ENCODE measurements at regions not wholly inside any gene's neighbourhood (a gene's known extent, or its start where the extent isn't known, plus 50 kb on each side); places are given as distances from the start of the nearest gene placed in this dataset.

DNA sequence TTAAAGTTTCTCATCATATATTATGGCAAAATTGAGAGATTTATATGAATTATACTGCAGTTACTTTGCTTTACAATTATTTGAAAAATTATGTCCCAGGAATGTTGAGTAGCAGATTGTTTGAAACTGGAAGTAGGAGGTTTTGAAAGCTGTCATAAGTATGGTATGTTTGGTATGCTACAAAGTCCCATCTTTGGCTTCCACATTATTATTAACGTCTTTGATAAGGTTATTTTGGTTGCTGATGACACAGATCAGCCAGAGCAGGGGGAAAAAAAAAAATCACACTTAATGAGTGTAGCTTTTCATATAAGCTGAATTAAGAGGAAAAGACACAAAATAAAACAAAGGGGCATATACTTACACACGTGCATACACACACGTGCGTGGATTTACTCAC is 130.1 kb downstream of the SLITRK1 start:
- DNase-seq (ENCODE audit: low spot score in 2 of 2) (no peak), ATAC-seq (no peak)
- Mint-ChIP-seq H3K27ac (no peak overlapping the region), H3K36me3 (peaks cover 0 to 11% of the 10 kb centered on the region in 2 donors), H3K9me3 (peaks cover 19 to 20% of the 10 kb centered on the region in 2 donors)

DNA sequence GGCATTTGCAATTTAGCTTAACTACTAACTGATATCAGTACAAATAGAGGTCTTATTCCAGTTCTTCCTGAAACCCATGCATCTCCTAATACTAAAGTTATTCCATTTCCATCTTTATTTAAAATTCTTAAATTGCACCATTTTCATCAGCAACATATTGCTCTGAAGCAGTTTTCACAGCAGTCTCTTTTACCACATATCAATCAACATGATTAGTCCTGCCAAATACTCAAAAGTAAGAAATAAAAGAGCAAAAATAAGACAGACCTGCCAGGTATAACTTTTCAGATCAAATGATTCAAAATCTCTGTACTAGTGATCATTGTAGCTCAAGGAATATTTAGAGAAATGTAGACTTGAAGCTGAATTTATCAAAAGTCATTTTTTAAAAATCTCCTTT is 141.7 kb downstream of the SLITRK1 start:
- no peak overlapping the region for H3K27ac Mint-ChIP-seq
- no peak for ATAC-seq

DNA sequence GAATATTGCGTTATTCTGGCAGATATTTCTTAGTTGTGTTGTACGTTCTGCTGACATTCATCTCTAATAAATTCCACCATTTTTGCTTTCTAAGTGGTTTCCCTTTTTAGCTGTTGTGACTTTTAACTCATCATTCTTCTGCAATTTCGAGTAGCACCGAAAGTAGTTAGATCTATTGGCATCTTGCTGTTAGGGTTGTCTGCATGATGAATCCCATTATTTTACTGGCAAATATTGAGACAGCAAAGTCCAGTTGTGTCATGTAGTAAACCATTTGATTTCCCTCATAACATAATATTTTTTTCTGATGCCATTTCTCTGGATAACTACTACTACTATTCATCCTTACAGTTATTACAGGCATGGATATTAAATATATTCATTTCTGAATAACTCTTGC is 143.9 kb downstream of the SLITRK1 start:
- H3K36me3 Mint-ChIP-seq: no peaks in the 10 kb centered on the region
- H3K27ac Mint-ChIP-seq: no peak overlapping the region
- peaks cover 0 to 7% of the 10 kb centered on the region in 2 donors for H3K9me3 Mint-ChIP-seq
- DNase-seq (ENCODE audit: low spot score in 2 of 2): no peak
- no peak for ATAC-seq

More for the DNA sequence above, 141.7 kb downstream of the SLITRK1 start:
- Mint-ChIP-seq H3K36me3 (no peaks in the 10 kb centered on the region), H3K9me3 (peaks cover 0 to 7% of the 10 kb centered on the region in 2 donors)
- no peak for DNase-seq (ENCODE audit: low spot score in 2 of 2)

DNA sequence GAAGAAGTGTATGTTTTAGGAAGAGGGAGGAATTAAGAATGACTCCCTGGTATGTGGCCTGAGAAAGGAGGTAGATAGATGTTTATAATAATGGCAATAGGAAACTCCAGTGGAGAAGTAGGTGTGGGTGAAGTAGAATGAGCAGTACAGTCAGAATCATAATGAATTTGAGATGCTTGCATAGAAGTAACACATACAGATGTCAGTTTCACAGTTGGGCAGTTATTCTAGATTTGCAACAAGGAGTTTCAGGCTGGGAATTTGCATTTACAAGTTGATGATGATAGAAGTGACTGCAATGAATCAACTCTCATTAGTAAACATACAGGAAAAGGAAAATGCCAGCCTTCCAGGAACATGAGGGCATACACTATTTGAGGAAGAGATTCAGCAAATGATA is 149.0 kb downstream of the SLITRK1 start:
- no peak for DNase-seq (ENCODE audit: low spot score in 2 of 2)
- H3K36me3 Mint-ChIP-seq: no peaks in the 10 kb centered on the region

DNA sequence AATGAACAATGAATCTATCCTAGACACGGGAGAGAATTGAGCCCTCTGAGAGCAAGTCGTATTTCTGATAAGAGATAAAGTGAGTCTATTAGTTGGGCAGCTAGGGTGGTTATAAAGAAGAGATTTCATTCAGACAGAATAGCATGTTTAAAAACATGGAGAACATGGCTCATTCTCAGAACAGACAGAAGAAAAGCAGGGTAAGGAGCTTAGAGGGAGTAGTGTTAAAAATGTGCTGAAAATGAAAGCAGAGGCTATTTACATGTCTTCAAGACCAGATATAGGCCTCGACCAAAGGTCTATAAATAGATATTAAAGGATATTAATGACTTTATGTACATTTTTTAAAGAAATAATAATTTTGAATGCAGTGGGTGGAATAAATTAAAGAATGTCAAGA is 149.5 kb downstream of the SLITRK1 start:
- Mint-ChIP-seq H3K27ac (no peak overlapping the region), H3K9me3 (no peaks in the 10 kb centered on the region), H3K36me3 (no peaks in the 10 kb centered on the region)
- ATAC-seq (no peak), DNase-seq (ENCODE audit: low spot score in 2 of 2) (no peak)

More for the DNA sequence above, 149.0 kb downstream of the SLITRK1 start:
- ATAC-seq: no peak
- H3K9me3 Mint-ChIP-seq: no peaks in the 10 kb centered on the region
- no peak overlapping the region for H3K27ac Mint-ChIP-seq

DNA sequence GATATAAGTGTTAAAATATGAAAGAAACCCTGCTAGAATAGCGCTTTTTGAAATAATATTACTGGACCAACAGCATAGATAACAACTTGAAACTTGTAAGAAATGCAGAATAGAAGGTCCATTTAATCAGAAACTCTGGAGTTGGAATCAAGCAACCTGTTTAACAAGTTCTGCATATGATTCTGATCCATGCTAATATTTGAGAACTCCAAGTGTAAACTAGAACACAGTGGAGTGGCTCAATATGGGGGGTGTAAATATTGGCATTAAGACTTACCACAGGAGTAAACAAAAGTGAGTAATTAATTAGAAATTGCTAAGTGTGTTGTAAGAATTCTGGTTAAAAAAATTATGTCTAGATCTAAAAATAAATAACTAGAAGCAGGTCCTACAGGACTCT is 151.2 kb downstream of the SLITRK1 start:
- H3K36me3 Mint-ChIP-seq: no peaks in the 10 kb centered on the region
- peaks cover 0 to 4% of the 10 kb centered on the region in 2 donors for H3K9me3 Mint-ChIP-seq
- no peak for ATAC-seq
- no peak for DNase-seq (ENCODE audit: low spot score in 2 of 2)
- no peak overlapping the region for H3K27ac Mint-ChIP-seq

DNA sequence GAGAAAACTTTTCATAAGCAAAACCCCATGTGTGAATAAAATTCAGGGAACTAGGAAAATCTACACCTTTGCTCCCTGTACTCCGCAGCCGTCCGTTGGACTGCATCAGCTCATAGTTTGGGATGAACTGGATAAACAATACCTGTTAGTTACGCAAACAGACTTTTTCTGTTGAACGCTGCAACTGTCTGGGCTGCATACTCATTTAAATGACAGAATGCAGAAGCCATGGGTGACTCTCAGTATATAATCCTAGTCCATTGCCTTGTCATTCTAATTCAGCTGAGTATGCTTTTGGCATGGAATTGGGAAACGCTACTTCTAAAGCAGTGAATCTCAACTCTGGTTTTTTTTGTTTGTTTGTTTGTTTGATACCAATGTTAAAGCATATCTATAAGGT is 151.6 kb downstream of the SLITRK1 start:
- no peak for ATAC-seq
- Mint-ChIP-seq H3K36me3 (no peaks in the 10 kb centered on the region), H3K9me3 (peaks cover 2 to 4% of the 10 kb centered on the region in 2 donors), H3K27ac (no peak overlapping the region)
- no peak for DNase-seq (ENCODE audit: low spot score in 2 of 2)

DNA sequence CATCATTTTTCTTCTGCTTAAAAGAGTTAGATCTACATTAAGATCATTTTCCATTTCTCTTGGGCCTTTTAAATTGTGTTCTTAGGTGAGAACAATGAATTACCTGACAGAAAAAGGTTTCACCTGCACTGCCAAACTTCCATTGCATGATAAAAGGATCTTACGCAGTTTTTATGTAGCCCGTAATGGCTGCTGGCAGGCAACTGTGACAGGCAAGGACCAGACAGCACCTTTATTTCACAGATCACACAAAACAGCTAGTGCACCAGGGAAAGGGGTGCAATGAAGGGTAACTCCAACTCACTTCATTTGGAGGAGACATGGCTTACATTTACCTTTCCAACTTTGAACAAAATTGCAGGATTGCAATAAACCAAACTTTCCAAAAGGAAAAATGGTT is 159.8 kb downstream of the SLITRK1 start:
- Mint-ChIP-seq H3K27ac (no peak overlapping the region), H3K36me3 (no peaks in the 10 kb centered on the region), H3K9me3 (peaks cover 8 to 9% of the 10 kb centered on the region in 2 donors)
- ATAC-seq (no peak), DNase-seq (ENCODE audit: low spot score in 2 of 2) (no peak)

DNA sequence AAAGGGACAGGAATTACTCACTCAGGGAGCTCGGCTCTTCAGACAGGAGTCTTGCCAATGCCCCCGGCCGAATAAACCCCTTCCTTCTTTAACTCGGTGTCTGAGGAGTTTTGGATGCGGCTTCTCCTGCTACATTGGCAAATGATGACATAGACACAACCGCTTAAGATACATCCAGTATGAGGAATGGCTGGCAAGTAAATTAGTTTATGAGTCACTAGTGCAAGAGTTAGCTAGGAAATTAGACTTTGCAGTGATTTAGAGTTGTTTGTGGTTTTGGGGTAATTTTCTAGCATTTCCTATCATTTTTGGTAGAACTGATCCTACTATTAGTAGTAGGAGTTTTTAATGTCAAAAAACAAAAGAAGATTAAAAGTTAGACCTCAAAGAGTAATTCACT is 166.2 kb downstream of the SLITRK1 start:
- no peak for DNase-seq (ENCODE audit: low spot score in 2 of 2)
- no peak overlapping the region for H3K27ac Mint-ChIP-seq

DNA sequence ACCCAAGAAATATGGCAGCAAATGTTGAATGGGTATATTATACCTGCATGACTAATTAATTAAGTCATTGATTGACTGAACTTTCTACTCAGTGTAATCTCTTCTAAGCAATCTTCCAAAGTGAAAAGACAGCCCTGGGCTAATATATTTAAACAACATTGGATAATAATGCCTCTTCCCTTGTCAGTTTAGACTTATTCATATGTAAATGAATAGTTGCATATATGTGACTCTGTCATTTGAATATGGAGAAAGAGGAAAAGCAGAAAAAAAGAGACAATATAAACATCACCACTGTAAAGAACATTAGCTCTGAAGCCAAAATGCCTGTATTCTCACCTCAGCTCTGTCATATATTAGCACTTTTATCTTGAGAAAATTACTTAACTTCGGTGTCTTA is 168.0 kb downstream of the SLITRK1 start:
- no peak overlapping the region for H3K27ac Mint-ChIP-seq
- DNase-seq (ENCODE audit: low spot score in 2 of 2) (no peak), ATAC-seq (no peak)
- H3K36me3 Mint-ChIP-seq: no peaks in the 10 kb centered on the region
- peaks cover 0 to 8% of the 10 kb centered on the region in 2 donors for H3K9me3 Mint-ChIP-seq

More for the DNA sequence above, 166.2 kb downstream of the SLITRK1 start:
- ATAC-seq: no peak
- no peaks in the 10 kb centered on the region for H3K36me3 Mint-ChIP-seq
- peaks cover 0 to 8% of the 10 kb centered on the region in 2 donors for H3K9me3 Mint-ChIP-seq

DNA sequence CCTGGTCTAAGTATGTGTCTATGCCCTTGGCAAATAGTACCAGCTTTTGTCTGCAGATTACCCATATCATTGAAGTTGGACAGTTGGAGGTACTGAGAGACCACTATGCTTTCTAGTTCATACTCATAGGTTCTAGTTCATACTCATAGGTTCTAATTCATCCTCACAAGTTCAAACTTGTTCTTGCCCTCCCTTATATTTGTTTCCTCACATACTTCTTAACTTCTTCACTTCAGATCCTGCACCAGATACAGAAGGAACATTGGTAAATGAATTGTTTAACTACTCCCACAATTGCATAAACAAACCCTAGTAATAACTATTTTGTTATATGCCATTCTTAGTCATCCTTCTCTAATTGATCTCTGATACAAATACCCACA is 172.2 kb downstream of the SLITRK1 start:
- ATAC-seq (no peak), DNase-seq (ENCODE audit: low spot score in 2 of 2) (no peak)
- Mint-ChIP-seq H3K9me3 (peaks cover 0 to 15% of the 10 kb centered on the region in 2 donors), H3K27ac (no peak overlapping the region), H3K36me3 (no peaks in the 10 kb centered on the region)

DNA sequence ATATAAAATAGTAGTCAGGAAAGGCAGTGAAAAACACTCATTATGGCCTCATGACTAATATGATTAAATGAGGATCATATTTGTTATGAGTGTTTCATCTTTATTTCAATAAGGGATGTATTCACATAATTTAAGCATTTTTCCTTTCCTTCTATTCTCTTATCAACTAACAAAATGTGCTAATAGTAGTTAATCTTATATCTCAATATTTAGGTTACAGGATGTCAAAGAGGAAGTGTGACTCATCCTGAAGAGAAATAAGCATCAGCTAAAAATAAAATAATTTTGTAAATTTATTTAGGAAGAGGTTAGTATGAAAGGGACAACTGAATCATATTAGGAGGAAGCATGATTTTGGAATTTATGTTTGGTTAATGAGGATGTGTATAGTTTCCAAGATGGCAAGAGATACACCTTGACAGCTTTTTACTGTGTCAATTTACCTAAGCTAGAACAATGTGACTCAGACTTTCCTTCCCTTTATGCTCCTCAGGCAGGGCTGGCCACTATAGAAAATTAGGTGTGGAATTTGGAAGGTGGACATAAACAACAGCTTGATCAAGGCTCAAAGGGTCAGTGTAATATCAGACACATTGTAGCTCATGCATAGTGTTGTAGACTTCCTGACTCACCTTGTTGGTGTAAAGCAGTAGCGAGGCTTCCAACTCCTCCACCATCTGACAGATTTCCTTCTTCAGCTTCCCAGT is 172.7 kb downstream of the SLITRK1 start:
- H3K36me3 Mint-ChIP-seq: no peaks in the 10 kb centered on the region
- peaks cover 0 to 18% of the 10 kb centered on the region in 2 donors for H3K9me3 Mint-ChIP-seq
- no peak overlapping the region for H3K27ac Mint-ChIP-seq
- DNase-seq (ENCODE audit: low spot score in 2 of 2) (no peak), ATAC-seq (no peak)

DNA sequence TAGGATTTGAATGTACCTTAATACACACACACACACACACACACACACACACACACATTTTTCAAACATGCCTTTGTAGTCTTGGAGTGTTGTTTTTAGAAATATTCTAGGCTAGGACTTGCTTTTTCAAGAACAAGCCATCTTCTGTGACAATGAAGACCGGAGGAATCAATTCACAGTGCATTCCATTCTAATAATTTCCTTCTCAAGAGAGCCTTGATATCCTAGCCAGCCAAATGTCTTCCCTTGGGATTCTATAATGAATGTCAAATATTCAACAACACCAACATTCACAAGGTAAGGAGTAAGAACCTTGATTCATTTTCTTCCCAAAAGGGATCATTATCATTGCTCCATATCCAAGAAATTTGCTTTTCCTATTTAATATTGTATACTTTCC is 180.3 kb downstream of the SLITRK1 start:
- Mint-ChIP-seq H3K36me3 (no peaks in the 10 kb centered on the region), H3K27ac (no peak overlapping the region), H3K9me3 (peaks cover 0 to 7% of the 10 kb centered on the region in 2 donors)
- no peak for ATAC-seq
- DNase-seq (ENCODE audit: low spot score in 2 of 2): no peak

DNA sequence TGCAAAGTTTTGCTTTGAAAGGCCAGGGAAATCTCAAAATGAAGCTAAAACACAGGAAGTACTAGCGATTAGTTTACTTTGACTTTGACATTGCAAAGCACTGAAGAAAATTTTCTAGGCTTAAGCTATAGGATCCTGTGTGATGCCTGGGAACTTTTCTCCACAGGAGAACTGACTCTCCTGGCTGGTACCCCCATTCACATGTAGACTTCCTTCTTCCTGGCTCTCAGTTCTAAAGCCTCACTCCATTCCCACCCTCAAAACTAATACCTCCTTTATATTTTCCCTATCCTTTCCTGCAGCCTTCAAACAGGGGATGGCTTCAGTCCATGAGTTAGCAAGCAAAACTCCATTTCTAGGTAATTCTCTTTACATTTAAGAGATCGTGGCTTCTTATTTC is 189.5 kb downstream of the SLITRK1 start:
- no peak for ATAC-seq
- H3K36me3 Mint-ChIP-seq: no peaks in the 10 kb centered on the region
- no peak overlapping the region for H3K27ac Mint-ChIP-seq
- no peak for DNase-seq (ENCODE audit: low spot score in 2 of 2)
- H3K9me3 Mint-ChIP-seq: peaks cover 7 to 19% of the 10 kb centered on the region in 2 donors

DNA sequence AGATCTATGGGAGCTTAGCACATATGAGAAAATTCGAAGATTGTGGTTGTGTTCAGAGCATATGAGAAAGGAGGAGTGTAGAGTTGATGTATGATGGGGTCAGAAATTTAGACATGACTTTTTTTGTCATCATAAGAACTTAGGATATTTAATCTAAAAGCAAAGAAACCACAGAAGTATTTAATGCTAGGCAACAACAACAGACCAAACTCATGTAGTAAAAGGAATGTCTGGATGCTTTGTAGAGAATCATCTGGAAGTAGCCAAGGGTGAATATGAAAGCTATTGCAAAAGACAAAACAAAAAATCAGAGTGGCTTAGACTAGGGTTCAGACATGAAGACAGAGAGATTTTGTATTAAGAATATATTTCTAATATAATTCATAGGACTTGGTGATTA is 190.3 kb downstream of the SLITRK1 start:
- no peak for DNase-seq (ENCODE audit: low spot score in 2 of 2)
- ATAC-seq: no peak
- peaks cover 7 to 19% of the 10 kb centered on the region in 2 donors for H3K9me3 Mint-ChIP-seq
- H3K36me3 Mint-ChIP-seq: no peaks in the 10 kb centered on the region
- H3K27ac Mint-ChIP-seq: no peak overlapping the region

DNA sequence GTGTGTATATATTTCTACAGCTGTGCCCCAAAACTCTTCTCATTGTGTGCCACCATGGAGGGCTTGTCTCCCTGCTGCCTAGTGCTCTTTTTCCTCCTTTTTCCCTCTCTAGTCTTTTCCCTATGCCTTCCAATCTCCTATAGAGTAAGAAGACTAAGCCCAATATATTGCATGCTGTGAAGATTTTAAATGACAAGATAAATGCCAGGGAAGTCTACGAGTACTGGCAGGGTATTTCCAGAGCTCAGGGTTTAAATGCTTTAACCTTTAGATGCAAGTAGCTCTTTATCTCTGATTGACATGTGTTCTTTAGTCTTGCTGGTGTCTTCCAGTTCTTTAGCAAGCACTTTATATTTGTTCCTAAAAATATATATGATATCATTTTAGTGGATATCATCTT is 200.7 kb downstream of the SLITRK1 start:
- ATAC-seq (no peak), DNase-seq (ENCODE audit: low spot score in 2 of 2) (no peak)
- Mint-ChIP-seq H3K36me3 (no peaks in the 10 kb centered on the region), H3K9me3 (peaks cover 3 to 7% of the 10 kb centered on the region in 2 donors), H3K27ac (no peak overlapping the region)

DNA sequence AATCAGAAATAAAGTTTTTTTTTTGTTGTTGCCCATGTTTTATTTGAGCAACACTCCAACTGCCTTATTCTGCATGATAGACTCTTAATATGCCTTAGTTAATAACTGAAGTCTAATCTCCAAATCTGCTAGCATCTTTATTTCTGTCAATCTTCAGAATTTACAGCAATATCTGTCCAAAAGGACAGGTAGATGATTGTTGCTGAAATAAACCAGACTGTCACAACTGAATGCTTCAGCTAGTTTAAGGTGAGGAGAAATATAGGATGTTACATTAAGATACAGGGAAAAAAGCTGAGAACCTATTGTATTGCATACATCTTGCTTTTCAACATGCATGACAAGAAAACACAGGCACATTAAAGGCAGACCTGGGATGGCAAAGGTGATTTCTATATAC is 204.3 kb downstream of the SLITRK1 start:
- Mint-ChIP-seq H3K9me3 (peaks cover 3 to 8% of the 10 kb centered on the region in 2 donors), H3K27ac (no peak overlapping the region), H3K36me3 (no peaks in the 10 kb centered on the region)
- ATAC-seq (no peak), DNase-seq (ENCODE audit: low spot score in 2 of 2) (no peak)

DNA sequence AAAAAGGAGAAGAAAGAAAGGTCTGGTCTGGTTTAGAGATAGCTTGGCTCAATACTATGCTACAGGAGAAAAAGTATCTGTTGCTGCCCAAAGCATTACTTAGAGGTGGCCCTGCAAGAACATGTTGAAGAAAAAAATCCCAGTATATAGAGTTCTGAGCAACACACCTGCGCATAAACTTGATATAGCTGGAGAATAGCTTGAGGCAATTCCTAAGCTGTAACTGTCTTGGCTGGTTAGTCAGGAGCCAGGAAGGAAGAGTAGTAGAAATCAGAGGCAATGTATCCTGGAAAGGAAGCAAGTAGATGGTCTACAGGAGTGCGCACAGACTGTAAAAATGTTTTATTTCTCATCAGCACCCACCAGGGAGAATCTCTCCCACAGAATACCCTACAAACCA is 209.7 kb downstream of the SLITRK1 start:
- no peak overlapping the region for H3K27ac Mint-ChIP-seq
- ATAC-seq: no peak
- peaks cover 25% of the 10 kb centered on the region in 2 donors for H3K9me3 Mint-ChIP-seq
- peaks cover 0 to 10% of the 10 kb centered on the region in 2 donors for H3K36me3 Mint-ChIP-seq
- no peak for DNase-seq (ENCODE audit: low spot score in 2 of 2)
